ENCODE measurements at regions not wholly inside any gene's neighbourhood (a gene's known extent, or its start where the extent isn't known, plus 50 kb on each side); places are given as distances from the start of the nearest gene placed in this dataset.

DNA sequence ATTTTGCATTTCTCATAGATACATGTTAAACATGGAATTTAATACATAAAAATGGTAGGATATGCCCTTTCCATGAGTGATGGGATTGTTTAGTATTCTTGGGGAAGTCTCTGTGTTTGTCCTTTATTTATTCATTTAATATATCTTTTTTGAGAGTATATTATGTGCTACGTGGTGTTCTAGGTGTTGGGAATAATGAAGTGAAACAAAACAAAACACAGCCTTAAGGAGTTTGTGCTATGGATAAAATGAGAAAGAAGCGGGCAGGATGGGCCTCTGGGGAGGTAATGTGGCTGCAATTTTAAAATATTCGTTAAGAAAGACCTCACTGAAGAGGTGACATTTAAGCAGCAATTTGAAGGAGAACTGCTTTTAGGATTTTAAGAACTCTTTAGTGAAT, 851.5 kb downstream of the MAFB start:
- Histone ChIP-seq H3K36me3 (ENCODE audit: control insufficient read depth, insufficient read depth, low read length) (no peaks in the 10 kb centered on the region), H3K4me3 (ENCODE audit: low read length) (no peak overlapping the region), H3K9me3 (replicated peaks; ENCODE audit: control insufficient read depth, low read depth, low read length) (peaks cover 2% of the 10 kb centered on the region), H3K27me3 (ENCODE audit: control insufficient read depth, insufficient read depth, low read length) (no peaks in the 10 kb centered on the region), H3K27ac (ENCODE audit: low read length) (no peak overlapping the region), H3K4me1 (ENCODE audit: control insufficient read depth, insufficient read depth, low read length) (peaks cover 8% of the 10 kb centered on the region)
- no peak for DNase-seq
- WGBS (ENCODE audit: insufficient coverage): 84% methylated on average over 2 of the region's 3 CpGs

DNA sequence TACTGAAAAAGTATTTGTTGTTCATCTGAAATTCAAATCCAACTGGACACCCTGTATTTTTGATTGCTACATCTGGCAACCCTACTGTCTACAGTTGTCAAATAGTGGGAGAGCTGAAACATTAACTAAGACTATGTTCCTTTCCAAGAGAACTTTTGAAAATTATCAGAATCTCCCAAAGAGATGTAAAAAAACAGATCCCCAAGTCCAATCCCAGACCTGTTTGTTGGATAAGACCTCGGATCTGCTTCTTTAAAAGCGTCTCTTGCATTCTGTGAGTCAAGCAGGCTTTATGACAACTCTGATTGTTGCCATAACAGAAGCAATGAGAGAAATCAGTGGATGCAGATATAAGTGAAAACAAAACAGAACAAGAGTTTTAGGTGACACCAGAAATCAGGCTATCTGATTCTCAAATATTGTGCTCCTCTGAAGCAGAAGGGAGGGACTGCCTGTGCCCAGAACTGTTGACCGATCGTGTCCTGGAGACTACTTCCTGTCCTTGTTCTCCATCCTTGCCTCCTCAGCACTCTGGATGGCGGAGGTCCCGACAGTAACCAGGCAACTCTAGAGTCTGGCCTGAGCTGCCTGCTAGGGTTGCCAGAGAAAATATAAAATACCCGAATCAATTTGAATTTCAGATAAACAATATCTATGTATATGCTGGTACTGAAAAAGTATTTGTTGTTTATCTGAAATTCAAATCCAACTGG, 853.8 kb downstream of the MAFB start:
- Histone ChIP-seq H3K9me3 (replicated peaks; ENCODE audit: control insufficient read depth, low read depth, low read length) (peaks cover 2% of the 10 kb centered on the region), H3K4me1 (ENCODE audit: control insufficient read depth, insufficient read depth, low read length) (peaks cover 8% of the 10 kb centered on the region), H3K36me3 (ENCODE audit: control insufficient read depth, insufficient read depth, low read length) (no peaks in the 10 kb centered on the region), H3K27ac (ENCODE audit: low read length) (no peak overlapping the region), H3K27me3 (ENCODE audit: control insufficient read depth, insufficient read depth, low read length) (no peaks in the 10 kb centered on the region), H3K4me3 (ENCODE audit: low read length) (no peak overlapping the region)
- DNase-seq: peak; percentile 58
- WGBS (ENCODE audit: insufficient coverage): 51% methylated on average over 4 of the region's 7 CpGs

DNA sequence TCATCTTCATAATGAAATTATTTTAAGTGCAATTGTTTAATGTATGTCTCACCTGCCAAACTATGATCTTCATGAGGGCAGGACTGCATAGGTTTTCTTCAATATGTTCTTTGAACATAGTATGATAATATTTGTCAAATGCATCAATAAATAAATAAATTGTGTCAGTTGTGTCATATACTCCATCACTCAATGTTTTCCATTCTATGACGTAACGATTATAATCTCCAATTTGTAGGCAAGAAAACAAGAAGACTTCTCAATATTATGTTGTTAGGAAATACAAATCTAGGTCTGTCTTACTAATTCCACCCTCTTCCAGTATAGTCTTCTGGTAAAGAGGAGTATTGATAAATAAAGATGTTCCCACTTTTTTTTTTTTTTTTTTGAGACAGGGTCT, 858.1 kb downstream of the MAFB start:
- Histone ChIP-seq H3K4me1 (ENCODE audit: control insufficient read depth, insufficient read depth, low read length) (peaks cover 9% of the 10 kb centered on the region), H3K9me3 (replicated peaks; ENCODE audit: control insufficient read depth, low read depth, low read length) (peaks cover 2% of the 10 kb centered on the region), H3K4me3 (ENCODE audit: low read length) (no peak overlapping the region), H3K27me3 (ENCODE audit: control insufficient read depth, insufficient read depth, low read length) (no peaks in the 10 kb centered on the region), H3K27ac (ENCODE audit: low read length) (no peak overlapping the region), H3K36me3 (ENCODE audit: control insufficient read depth, insufficient read depth, low read length) (no peaks in the 10 kb centered on the region)
- no peak for DNase-seq
- WGBS (ENCODE audit: insufficient coverage): no CpG with 5 or more reads among the region's 2 CpGs

DNA sequence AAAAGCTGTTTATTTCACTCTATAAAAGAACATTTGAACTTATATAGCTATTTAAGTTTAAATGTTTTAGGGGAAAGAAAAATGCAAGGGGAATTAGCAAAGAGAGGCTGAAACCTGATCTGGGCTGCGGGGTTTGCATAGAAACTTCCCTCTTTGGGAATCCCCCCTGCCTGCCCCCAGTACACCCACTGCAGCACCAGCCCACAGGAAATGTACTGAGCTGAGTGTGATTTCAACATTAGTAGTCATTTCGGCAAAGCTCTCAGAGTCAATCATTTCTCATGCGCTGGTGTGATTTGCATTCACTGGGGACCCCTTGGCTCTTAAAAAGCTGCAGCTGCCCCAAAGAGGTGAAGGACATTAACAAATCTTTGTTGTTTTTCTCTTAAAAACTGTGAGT, 859.4 kb downstream of the MAFB start:
- Histone ChIP-seq H3K4me3 (ENCODE audit: low read length) (no peak overlapping the region), H3K27ac (ENCODE audit: low read length) (no peak overlapping the region), H3K27me3 (ENCODE audit: control insufficient read depth, insufficient read depth, low read length) (no peaks in the 10 kb centered on the region), H3K9me3 (replicated peaks; ENCODE audit: control insufficient read depth, low read depth, low read length) (peaks cover 2% of the 10 kb centered on the region), H3K4me1 (ENCODE audit: control insufficient read depth, insufficient read depth, low read length) (peaks cover 7% of the 10 kb centered on the region), H3K36me3 (ENCODE audit: control insufficient read depth, insufficient read depth, low read length) (no peaks in the 10 kb centered on the region)
- WGBS (ENCODE audit: insufficient coverage): 17% methylated on average over 2 of the region's 3 CpGs
- DNase-seq: no peak

- no CpG with 5 or more reads among the region's 3 CpGs for WGBS (ENCODE audit: insufficient coverage)
- Histone ChIP-seq H3K9me3 (replicated peaks; ENCODE audit: control insufficient read depth, low read depth, low read length) (peaks cover 2% of the 10 kb centered on the region), H3K36me3 (ENCODE audit: control insufficient read depth, insufficient read depth, low read length) (no peaks in the 10 kb centered on the region), H3K4me1 (ENCODE audit: control insufficient read depth, insufficient read depth, low read length) (peaks cover 7% of the 10 kb centered on the region), H3K27ac (ENCODE audit: low read length) (no peak overlapping the region), H3K4me3 (ENCODE audit: low read length) (no peak overlapping the region), H3K27me3 (ENCODE audit: control insufficient read depth, insufficient read depth, low read length) (no peaks in the 10 kb centered on the region)
- DNase-seq: peak; percentile 48
Observed at GRCh38 chr20:39829256-39829655, 859.8 kb downstream of the MAFB start.

DNA sequence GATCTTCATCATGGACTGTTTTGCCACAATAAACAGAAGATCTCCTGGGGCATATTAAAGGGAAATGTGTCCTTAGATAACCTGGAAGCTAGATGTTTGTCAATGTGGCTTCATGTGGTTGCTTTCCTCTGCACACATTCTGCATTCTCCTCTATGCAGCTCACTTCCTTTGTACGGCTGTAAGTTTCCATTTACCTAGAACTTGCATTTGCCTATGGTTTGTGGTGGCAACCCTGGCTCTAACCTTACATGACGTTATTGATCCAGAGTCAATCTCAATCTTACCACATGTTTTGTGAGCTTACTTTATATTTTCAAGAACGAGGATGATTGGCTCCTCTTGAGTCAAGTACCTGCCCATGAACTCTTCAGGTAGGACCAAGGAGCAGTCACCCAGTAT, 863.1 kb downstream of the MAFB start:
- Histone ChIP-seq H3K9me3 (replicated peaks; ENCODE audit: control insufficient read depth, low read depth, low read length) (no peaks in the 10 kb centered on the region), H3K4me1 (ENCODE audit: control insufficient read depth, insufficient read depth, low read length) (peaks cover 7% of the 10 kb centered on the region), H3K27me3 (ENCODE audit: control insufficient read depth, insufficient read depth, low read length) (no peaks in the 10 kb centered on the region), H3K4me3 (ENCODE audit: low read length) (no peak overlapping the region), H3K36me3 (ENCODE audit: control insufficient read depth, insufficient read depth, low read length) (no peaks in the 10 kb centered on the region), H3K27ac (ENCODE audit: low read length) (no peak overlapping the region)
- 50% methylated on average over 1 of the region's 3 CpGs for WGBS (ENCODE audit: insufficient coverage)
- DNase-seq: no peak

- H3K4me1 ChIP-seq (ENCODE audit: control insufficient read depth, insufficient read depth, low read length): peaks cover 7% of the 10 kb centered on the region
- no peak for DNase-seq
- no CpG with 5 or more reads among the region's 3 CpGs for WGBS (ENCODE audit: insufficient coverage)
- no peaks in the 10 kb centered on the region for H3K36me3 ChIP-seq (ENCODE audit: control insufficient read depth, insufficient read depth, low read length)
- H3K4me3 ChIP-seq (ENCODE audit: low read length): no peak overlapping the region
- no peaks in the 10 kb centered on the region for H3K9me3 ChIP-seq (replicated peaks; ENCODE audit: control insufficient read depth, low read depth, low read length)
- H3K27ac ChIP-seq (ENCODE audit: low read length): no peak overlapping the region
- no peaks in the 10 kb centered on the region for H3K27me3 ChIP-seq (ENCODE audit: control insufficient read depth, insufficient read depth, low read length)
Observed at GRCh38 chr20:39825524-39825923, 863.4 kb downstream of the DHX35 start.

- H3K27me3 ChIP-seq (ENCODE audit: control insufficient read depth, insufficient read depth, low read length): no peaks in the 10 kb centered on the region
- no peak overlapping the region for H3K27ac ChIP-seq (ENCODE audit: low read length)
- no peaks in the 10 kb centered on the region for H3K4me1 ChIP-seq (ENCODE audit: control insufficient read depth, insufficient read depth, low read length)
- H3K4me3 ChIP-seq (ENCODE audit: low read length): no peak overlapping the region
- H3K36me3 ChIP-seq (ENCODE audit: control insufficient read depth, insufficient read depth, low read length): no peaks in the 10 kb centered on the region
- WGBS (ENCODE audit: insufficient coverage): 25% methylated on average over 2 of the region's 4 CpGs
- DNase-seq: no peak
- no peaks in the 10 kb centered on the region for H3K9me3 ChIP-seq (replicated peaks; ENCODE audit: control insufficient read depth, low read depth, low read length)
Observed at GRCh38 chr20:39823224-39823623, 861.1 kb downstream of the DHX35 start.

DNA sequence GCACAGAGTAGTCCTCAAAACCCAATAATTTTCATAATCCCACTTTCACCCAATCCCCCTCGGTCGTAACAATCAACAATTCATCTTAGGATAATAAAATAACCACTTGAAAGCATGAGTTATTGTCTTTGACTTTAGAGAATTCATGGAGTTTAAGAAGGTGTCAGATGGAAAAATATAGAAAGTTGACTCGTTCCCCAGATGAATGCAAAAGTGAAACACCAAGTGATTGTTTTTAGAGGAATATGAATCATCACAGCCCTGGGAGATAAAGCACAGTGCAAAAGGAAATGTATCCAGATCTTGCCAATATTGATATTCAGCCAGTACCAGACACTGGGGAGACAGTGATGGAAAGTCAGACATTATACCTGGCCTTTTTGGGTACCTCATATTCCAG, 860.5 kb downstream of the DHX35 start:
- 13% methylated on average over 1 of the region's 3 CpGs for WGBS (ENCODE audit: insufficient coverage)
- no peaks in the 10 kb centered on the region for H3K36me3 ChIP-seq (ENCODE audit: control insufficient read depth, insufficient read depth, low read length)
- no peak overlapping the region for H3K4me3 ChIP-seq (ENCODE audit: low read length)
- no peaks in the 10 kb centered on the region for H3K4me1 ChIP-seq (ENCODE audit: control insufficient read depth, insufficient read depth, low read length)
- H3K27me3 ChIP-seq (ENCODE audit: control insufficient read depth, insufficient read depth, low read length): no peaks in the 10 kb centered on the region
- no peak overlapping the region for H3K27ac ChIP-seq (ENCODE audit: low read length)
- DNase-seq: no peak
- no peaks in the 10 kb centered on the region for H3K9me3 ChIP-seq (replicated peaks; ENCODE audit: control insufficient read depth, low read depth, low read length)

DNA sequence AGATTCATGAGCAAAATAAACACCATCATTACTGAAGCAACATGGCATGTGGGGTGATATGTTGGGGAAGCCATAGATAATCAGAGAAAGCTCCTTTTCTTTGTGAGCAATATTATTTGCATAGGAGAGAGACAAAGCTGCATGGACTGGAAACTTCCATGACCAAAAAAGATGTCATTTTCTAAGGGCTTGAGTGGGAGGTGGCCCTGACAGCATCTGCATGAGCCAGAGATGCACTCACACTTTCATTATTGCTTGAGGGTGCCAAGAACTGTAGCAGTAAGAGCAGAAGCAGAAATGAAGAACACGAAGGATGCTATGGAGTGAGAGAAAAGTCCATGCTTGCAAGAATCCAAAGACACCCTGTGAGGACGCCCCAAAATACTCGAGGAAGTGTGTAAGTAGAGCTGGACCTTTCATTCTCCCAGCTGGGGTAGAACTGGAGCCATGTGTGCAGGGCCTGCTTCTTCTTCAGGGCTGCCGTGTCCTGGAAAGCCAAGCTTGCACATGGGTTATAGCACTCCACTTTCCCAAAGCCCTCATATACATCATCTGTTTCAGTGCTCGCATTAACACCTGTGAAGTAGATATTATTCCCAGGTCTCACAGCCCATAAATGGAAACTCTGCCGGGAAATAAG, 851.2 kb downstream of the DHX35 start:
- H3K36me3 ChIP-seq (ENCODE audit: control insufficient read depth, insufficient read depth, low read length): no peaks in the 10 kb centered on the region
- DNase-seq: no peak
- no peaks in the 10 kb centered on the region for H3K27me3 ChIP-seq (ENCODE audit: control insufficient read depth, insufficient read depth, low read length)
- 55% methylated on average over 5 of the region's 6 CpGs for WGBS (ENCODE audit: insufficient coverage)
- H3K4me1 ChIP-seq (ENCODE audit: control insufficient read depth, insufficient read depth, low read length): no peaks in the 10 kb centered on the region
- no peaks in the 10 kb centered on the region for H3K9me3 ChIP-seq (replicated peaks; ENCODE audit: control insufficient read depth, low read depth, low read length)
- H3K27ac ChIP-seq (ENCODE audit: low read length): no peak overlapping the region
- H3K4me3 ChIP-seq (ENCODE audit: low read length): no peak overlapping the region
